Smooth muscle cell (in vitro differentiated cells): ENCODE measurements at regions not wholly inside any gene's neighbourhood (a gene's known extent, or its start where the extent isn't known, plus 50 kb on each side); places are given as distances from the start of the nearest gene placed in this dataset.

Experiments
- DNase-seq: peaks from one replicate; lab custom pipeline; 2025; ENCODE audit not compliant: unreplicated experiment; lab: John Stamatoyannopoulos, UW
- H2AFZ ChIP-seq: fragments of 200-600 bp; sonication (generic); 2 replicates; pipeline ENCODE4 v1.6.0; 2016; ENCODE audit warnings: antibody characterized with exemption, low read depth, mild to moderate bottlenecking
- H3F3A ChIP-seq: fragments of 200-600 bp; sonication (generic); 2 replicates; pipeline ENCODE4 v1.6.0; 2017; ENCODE audit warnings: antibody characterized with exemption, low read depth
- H3K27ac ChIP-seq: fragments of 200-600 bp; sonication (generic); 2 replicates; pipeline ENCODE4 v1.5.1; 2016; ENCODE audit warnings: low read depth, mild to moderate bottlenecking
- H3K27me3 ChIP-seq: fragments of 200-600 bp; sonication (generic); 2 replicates; pipeline ENCODE4 v1.6.1; 2016; ENCODE audit warnings: low read depth, mild to moderate bottlenecking
- H3K36me3 ChIP-seq: fragments of 200-600 bp; sonication (generic); 2 replicates; pipeline ENCODE4 v1.5.1; 2016; ENCODE audit warnings: low read depth
- H3K4me1 ChIP-seq: fragments of 200-600 bp; sonication (generic); 2 replicates; pipeline ENCODE4 v1.5.1; 2016; ENCODE audit warnings: low read depth
- H3K4me2 ChIP-seq: fragments of 200-600 bp; sonication (generic); 2 replicates; pipeline ENCODE4 v1.6.0; 2016; ENCODE audit warnings: mild to moderate bottlenecking
- H3K4me3 ChIP-seq: fragments of 200-600 bp; sonication (generic); 2 replicates; pipeline ENCODE4 v1.5.1; 2016; ENCODE audit warnings: mild to moderate bottlenecking
- H3K79me2 ChIP-seq: fragments of 200-600 bp; sonication (generic); 2 replicates; pipeline ENCODE4 v1.6.0; 2016; ENCODE audit warnings: low read depth, mild to moderate bottlenecking
- H3K9ac ChIP-seq: fragments of 200-600 bp; sonication (generic); 2 replicates; pipeline ENCODE4 v1.6.0; 2016; ENCODE audit warnings: low read depth
- H3K9me3 ChIP-seq: fragments of 200-600 bp; sonication (generic); replicated peaks from 2 replicates; pipeline ENCODE4 v1.5.1; 2016; ENCODE audit warnings: low read depth
- H4K20me1 ChIP-seq: fragments of 200-600 bp; sonication (generic); 2 replicates; pipeline ENCODE4 v1.6.0; 2016; ENCODE audit warnings: low read depth
- CTCF ChIP-seq: fragments of 200-600 bp; sonication (generic); IDR thresholded peaks from 2 replicates; pipeline ENCODE4 v1.5.1; 2017; ENCODE audit warnings: borderline replicate concordance, mild to moderate bottlenecking, antibody characterized with exemption; ENCODE audit not compliant: insufficient read depth, poor library complexity, severe bottlenecking
- WGBS: methylation state at CpG from one replicate; pipeline ENCODE4 v1.1.7; 2016; ENCODE audit warnings: low lambda C conversion rate; 5-methylcytosine and 5-hydroxymethylcytosine counted together

- no peaks in the 10 kb centered on the region for H3K36me3 ChIP-seq
- TF ChIP-seq CTCF = no peak
- H3K27me3 ChIP-seq = no peaks in the 10 kb centered on the region
- H3F3A ChIP-seq = no peaks in the 10 kb centered on the region
- no peak overlapping the region for H2AFZ ChIP-seq
- H3K4me3 ChIP-seq = no peak overlapping the region
- H3K27ac ChIP-seq = no peak overlapping the region
- DNase-seq = no peak
- H4K20me1 ChIP-seq = no peaks in the 10 kb centered on the region
- no peak overlapping the region for H3K4me2 ChIP-seq
- 69% methylated on average over 5 of the region's 5 CpGs for WGBS
- no peaks in the 10 kb centered on the region for H3K9me3 ChIP-seq
- no peaks in the 10 kb centered on the region for H3K79me2 ChIP-seq
- peaks cover 5% of the 10 kb centered on the region for H3K4me1 ChIP-seq
- no peak overlapping the region for H3K9ac ChIP-seq
These were observed 184.7 kb downstream of the TMX1 start for GRCh38 chr14:51424561-51425251.

GRCh38 chr14:51428981-51429380 is 188.9 kb downstream of the TMX1 start:
- Histone ChIP-seq H4K20me1 (no peaks in the 10 kb centered on the region), H3F3A (peaks cover 3% of the 10 kb centered on the region), H3K27ac (no peak overlapping the region), H2AFZ (no peak overlapping the region), H3K4me1 (peaks cover 17% of the 10 kb centered on the region), H3K4me2 (no peak overlapping the region), H3K27me3 (no peaks in the 10 kb centered on the region), H3K4me3 (no peak overlapping the region), H3K9ac (no peak overlapping the region), H3K9me3 (no peaks in the 10 kb centered on the region), H3K79me2 (no peaks in the 10 kb centered on the region), H3K36me3 (no peaks in the 10 kb centered on the region)
- TF ChIP-seq CTCF = no peak
- no peak for DNase-seq
- WGBS = 95% methylated on average over 1 of the region's 1 CpG

GRCh38 chr14:51430079-51430478 is 190.0 kb downstream of the TMX1 start:
- Histone ChIP-seq H3K4me2 (peak overlapping the region; percentile 54), H3K9ac (no peak overlapping the region), H3K79me2 (no peaks in the 10 kb centered on the region), H3K4me1 (peaks cover 12% of the 10 kb centered on the region), H3K4me3 (no peak overlapping the region), H4K20me1 (no peaks in the 10 kb centered on the region), H3K36me3 (no peaks in the 10 kb centered on the region), H3K27me3 (no peaks in the 10 kb centered on the region), H2AFZ (peak overlapping the region; percentile 44), H3K27ac (no peak overlapping the region), H3F3A (peaks cover 3% of the 10 kb centered on the region), H3K9me3 (no peaks in the 10 kb centered on the region)
- WGBS = 56% methylated on average over 4 of the region's 4 CpGs
- no peak for DNase-seq
- no peak for TF ChIP-seq CTCF

- Histone ChIP-seq H2AFZ (peak overlapping the region; percentile 44), H3K9me3 (no peaks in the 10 kb centered on the region), H3K4me1 (peaks cover 12% of the 10 kb centered on the region), H3K4me2 (peak overlapping the region; percentile 54), H3K27me3 (no peaks in the 10 kb centered on the region), H3K79me2 (no peaks in the 10 kb centered on the region), H3F3A (peaks cover 3% of the 10 kb centered on the region), H3K9ac (no peak overlapping the region), H3K4me3 (no peak overlapping the region), H4K20me1 (no peaks in the 10 kb centered on the region), H3K36me3 (no peaks in the 10 kb centered on the region), H3K27ac (no peak overlapping the region)
- TF ChIP-seq CTCF = no peak
- DNase-seq = no peak
- 65% methylated on average over 3 of the region's 3 CpGs for WGBS
These were observed 190.6 kb downstream of the TMX1 start for GRCh38 chr14:51430633-51431032.
